Tibial artery (tissue), 4 donors: ENCODE measurements at regions not wholly inside any gene's neighbourhood (a gene's known extent, or its start where the extent isn't known, plus 50 kb on each side); places are given as distances from the start of the nearest gene placed in this dataset.

Experiments
- DNase-seq, 2 donors: peaks; one replicate each; pipeline ENCODE4 v3.0.0-alpha.2; 2019
- H3K27ac ChIP-seq, 2 donors: fragments of 200-600 bp; sonication (generic) in 1 of 2; 1 replicate in 1 of 2; 2 replicates in 1 of 2; pipeline ENCODE4 v1.5.1; 2018 to 2019; ENCODE audit warnings: mild to moderate bottlenecking in 1 of 2
- H3K27me3 ChIP-seq, 2 donors: fragments of 200-600 bp; sonication (generic) in 1 of 2; one replicate each; pipeline versions ENCODE4 v1.5.1 to v1.6.0; 2016 to 2019
- H3K36me3 ChIP-seq, 3 donors: fragments of 200-600 bp; sonication (generic) in 2 of 3; one replicate each; pipeline ENCODE4 v1.5.1; 2016 to 2019; ENCODE audit warnings: mild to moderate bottlenecking in 2 of 3
- H3K4me1 ChIP-seq, 4 donors: fragments of 200-600 bp; sonication (generic) in 2 of 4; 1 replicate in 3 of 4; 2 replicates in 1 of 4; pipeline ENCODE4 v1.5.1; 2016 to 2019
- H3K4me3 ChIP-seq, 2 donors: fragments of 200-600 bp; sonication (generic) in 1 of 2; 1 replicate in 1 of 2; 2 replicates in 1 of 2; pipeline ENCODE4 v1.5.1; 2018 to 2019; ENCODE audit warnings: mild to moderate bottlenecking in 2 of 2
- H3K9me3 ChIP-seq, 3 donors: fragments of 200-600 bp; sonication (generic) in 1 of 3; one replicate each; pipeline ENCODE4 v1.5.1; 2016 to 2019
- intact Hi-C: fragments of 100-400 bp; cut with DNase I; formaldehyde crosslinking; loops from one replicate; pipeline ENCODE4 v1.15.0; 2023; ENCODE audit warnings: low total_unique reads
- TF ChIP-seq, protein P1 (sequence below), 2 experiments: fragments of 200-600 bp in 1 of 2; fragments of 450-650 bp in 1 of 2; IDR thresholded peaks; one replicate each; pipeline ENCODE4 v1.5.1; 2017 to 2019; ENCODE audit warnings: antibody characterized with exemption in 2 of 2, mild to moderate bottlenecking in 1 of 2, moderate library complexity in 1 of 2

DNA sequence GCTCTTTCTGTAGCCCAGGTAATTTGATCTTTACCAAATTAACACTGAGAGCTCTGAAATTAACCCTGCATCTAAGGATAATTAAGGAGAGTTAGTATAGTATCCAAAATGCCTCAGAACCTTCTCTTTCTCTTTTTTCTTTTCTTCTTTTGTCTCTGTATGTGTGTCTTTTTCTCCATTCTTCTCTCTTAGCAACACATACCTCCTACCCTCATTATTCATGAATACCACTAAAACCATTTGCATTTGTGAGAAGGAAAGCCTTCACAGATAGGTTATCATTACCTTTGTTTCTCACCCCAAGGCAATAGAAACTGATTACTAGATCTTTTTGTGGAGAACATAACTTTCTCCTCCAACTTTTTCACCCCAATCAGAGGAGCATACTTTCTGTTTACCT, 376.5 kb upstream of the NXPH2 start:
- no peak for DNase-seq
- TF ChIP-seq, protein P1, sequence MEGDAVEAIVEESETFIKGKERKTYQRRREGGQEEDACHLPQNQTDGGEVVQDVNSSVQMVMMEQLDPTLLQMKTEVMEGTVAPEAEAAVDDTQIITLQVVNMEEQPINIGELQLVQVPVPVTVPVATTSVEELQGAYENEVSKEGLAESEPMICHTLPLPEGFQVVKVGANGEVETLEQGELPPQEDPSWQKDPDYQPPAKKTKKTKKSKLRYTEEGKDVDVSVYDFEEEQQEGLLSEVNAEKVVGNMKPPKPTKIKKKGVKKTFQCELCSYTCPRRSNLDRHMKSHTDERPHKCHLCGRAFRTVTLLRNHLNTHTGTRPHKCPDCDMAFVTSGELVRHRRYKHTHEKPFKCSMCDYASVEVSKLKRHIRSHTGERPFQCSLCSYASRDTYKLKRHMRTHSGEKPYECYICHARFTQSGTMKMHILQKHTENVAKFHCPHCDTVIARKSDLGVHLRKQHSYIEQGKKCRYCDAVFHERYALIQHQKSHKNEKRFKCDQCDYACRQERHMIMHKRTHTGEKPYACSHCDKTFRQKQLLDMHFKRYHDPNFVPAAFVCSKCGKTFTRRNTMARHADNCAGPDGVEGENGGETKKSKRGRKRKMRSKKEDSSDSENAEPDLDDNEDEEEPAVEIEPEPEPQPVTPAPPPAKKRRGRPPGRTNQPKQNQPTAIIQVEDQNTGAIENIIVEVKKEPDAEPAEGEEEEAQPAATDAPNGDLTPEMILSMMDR (IDR thresholded peaks at IDR 0.05) = no peak
- intact Hi-C loops = no loop called here
- H3K36me3 ChIP-seq = no peaks in the 10 kb centered on the region
- no peak overlapping the region for H3K4me3 ChIP-seq
- H3K9me3 ChIP-seq = no peaks in the 10 kb centered on the region
- H3K27ac ChIP-seq = no peak overlapping the region
- H3K27me3 ChIP-seq = no peaks in the 10 kb centered on the region
- H3K4me1 ChIP-seq = no peaks in the 10 kb centered on the region

DNA sequence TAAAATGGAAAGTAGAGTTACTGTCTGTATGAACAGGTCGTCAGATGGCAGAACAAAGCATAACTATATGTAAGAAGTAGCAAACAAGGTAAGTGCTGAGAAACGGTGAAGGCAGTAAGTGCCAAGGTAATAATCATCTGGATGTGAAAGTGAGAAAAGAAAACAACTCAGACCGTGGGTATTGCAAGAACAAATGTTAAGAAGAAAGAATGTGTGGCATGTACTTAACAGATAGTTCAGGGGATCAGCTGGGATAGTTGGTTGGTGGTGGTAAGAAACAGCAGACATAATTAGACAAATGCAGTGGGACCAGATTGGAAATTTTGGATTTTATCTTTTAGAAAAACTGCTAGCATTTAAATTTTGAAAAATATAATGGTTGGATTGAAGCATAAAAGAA, 375.8 kb upstream of the NXPH2 start:
- H3K36me3 ChIP-seq = no peaks in the 10 kb centered on the region
- no peak overlapping the region for H3K27ac ChIP-seq
- intact Hi-C loops = no loop called here
- no peaks in the 10 kb centered on the region for H3K27me3 ChIP-seq
- TF ChIP-seq, protein P1 (IDR thresholded peaks at IDR 0.05) = no peak
- H3K4me1 ChIP-seq = no peaks in the 10 kb centered on the region
- no peaks in the 10 kb centered on the region for H3K9me3 ChIP-seq
- no peak for DNase-seq
- no peak overlapping the region for H3K4me3 ChIP-seq

DNA sequence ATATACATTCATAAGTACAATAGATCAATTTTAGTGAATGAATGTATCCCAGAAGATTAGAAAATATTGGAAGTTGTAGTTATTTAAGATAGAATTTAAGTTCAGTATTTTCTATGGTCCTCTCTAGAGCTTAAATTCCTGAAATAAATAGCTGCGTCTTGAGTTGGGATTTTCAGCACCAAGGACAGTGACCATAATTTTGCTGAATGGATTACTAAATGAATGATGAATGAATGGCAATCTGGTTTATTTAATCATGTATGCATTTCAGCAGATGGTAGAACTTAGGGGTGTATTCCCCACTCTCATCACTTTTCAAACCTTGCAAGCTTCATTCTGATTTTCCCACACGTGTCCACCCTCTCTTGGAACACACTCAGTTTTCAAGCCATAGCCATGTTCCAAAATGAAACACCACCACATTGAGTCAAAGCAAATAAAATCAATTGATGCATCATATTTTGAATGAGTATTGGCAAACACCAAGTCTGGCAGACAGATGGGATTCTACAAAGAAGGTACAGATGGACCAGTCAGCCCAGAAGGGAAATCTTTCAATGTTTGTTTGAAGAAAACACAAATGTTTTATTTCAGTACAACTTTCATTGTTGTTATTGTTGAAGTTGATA, 362.2 kb upstream of the NXPH2 start:
- Histone ChIP-seq H3K27me3 (no peaks in the 10 kb centered on the region), H3K4me1 (no peaks in the 10 kb centered on the region), H3K4me3 (no peak overlapping the region), H3K9me3 (no peaks in the 10 kb centered on the region), H3K36me3 (no peaks in the 10 kb centered on the region), H3K27ac (no peak overlapping the region)
- intact Hi-C loops = no loop called here
- no peak for DNase-seq
- TF ChIP-seq, protein P1 (IDR thresholded peaks at IDR 0.05) = no peak

DNA sequence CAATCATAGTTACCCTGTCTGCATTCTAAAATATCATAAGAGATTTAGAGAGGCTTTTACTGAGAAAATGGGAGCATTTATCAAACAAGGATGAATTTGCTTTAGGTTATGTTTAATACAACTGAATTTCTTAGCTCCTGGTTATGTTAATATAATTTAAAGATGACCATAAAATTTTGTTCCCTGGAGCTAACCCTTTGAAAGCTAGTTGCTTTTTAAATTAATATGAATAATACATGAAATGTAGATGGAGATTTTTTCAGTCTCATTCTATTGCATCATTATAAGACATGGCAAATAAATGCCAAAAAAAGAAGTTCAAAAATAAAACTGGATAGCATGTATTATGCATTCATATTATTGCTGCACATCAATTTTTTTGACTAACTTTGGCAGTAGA, 344.1 kb upstream of the NXPH2 start:
- H3K36me3 ChIP-seq = no peaks in the 10 kb centered on the region
- no peak overlapping the region for H3K4me3 ChIP-seq
- H3K4me1 ChIP-seq = no peaks in the 10 kb centered on the region
- H3K27ac ChIP-seq = no peak overlapping the region
- TF ChIP-seq, protein P1 (IDR thresholded peaks at IDR 0.05) = no peak
- no peaks in the 10 kb centered on the region for H3K27me3 ChIP-seq
- intact Hi-C loops = no loop called here
- no peak for DNase-seq
- H3K9me3 ChIP-seq = no peaks in the 10 kb centered on the region

DNA sequence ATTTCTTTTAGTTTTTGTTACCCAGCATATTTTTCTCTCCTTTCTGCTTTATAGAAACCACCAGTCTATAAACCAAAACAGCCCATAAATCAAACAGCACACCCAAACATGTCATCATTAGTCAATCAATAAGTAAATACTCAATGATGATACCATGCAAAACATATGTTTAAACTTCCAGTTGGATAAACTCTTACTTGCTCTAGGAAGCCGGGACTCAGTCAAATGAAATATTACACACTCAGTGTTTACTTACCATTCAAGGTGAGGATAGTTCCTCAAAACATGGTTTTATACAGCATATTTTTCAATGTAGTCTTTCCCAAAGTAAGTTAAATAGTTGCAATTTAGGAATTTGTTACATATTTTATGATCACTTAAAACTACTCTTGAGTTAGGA, 343.6 kb upstream of the NXPH2 start:
- no peak for DNase-seq
- H3K27me3 ChIP-seq = no peaks in the 10 kb centered on the region
- no peaks in the 10 kb centered on the region for H3K4me1 ChIP-seq
- no peaks in the 10 kb centered on the region for H3K9me3 ChIP-seq
- H3K4me3 ChIP-seq = no peak overlapping the region
- H3K36me3 ChIP-seq = no peaks in the 10 kb centered on the region
- H3K27ac ChIP-seq = no peak overlapping the region
- intact Hi-C loops = no loop called here
- TF ChIP-seq, protein P1 (IDR thresholded peaks at IDR 0.05) = no peak

DNA sequence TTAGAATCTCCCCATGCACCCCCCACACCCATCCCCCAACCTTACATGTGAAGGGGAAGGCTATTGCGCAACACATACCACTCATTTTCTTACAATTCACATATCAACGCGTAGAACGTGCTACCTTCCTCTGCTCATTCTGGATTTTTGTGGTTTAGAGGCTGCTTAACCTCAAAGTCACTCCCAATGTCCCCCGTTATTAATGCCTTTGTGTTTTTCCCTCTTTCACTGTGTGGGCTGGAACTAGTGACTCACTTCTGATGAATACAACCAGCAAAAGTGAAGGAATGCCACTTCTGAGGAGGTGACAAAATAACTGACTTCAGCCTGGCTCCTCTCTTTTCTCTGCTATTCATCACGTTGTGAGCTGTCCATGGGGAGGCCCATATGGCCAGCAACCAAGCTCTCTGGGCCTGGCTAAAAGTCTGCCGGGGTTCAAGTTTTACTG, 342.5 kb upstream of the NXPH2 start:
- Histone ChIP-seq H3K27me3 (no peaks in the 10 kb centered on the region), H3K36me3 (no peaks in the 10 kb centered on the region), H3K27ac (no peak overlapping the region), H3K4me1 (no peaks in the 10 kb centered on the region), H3K9me3 (no peaks in the 10 kb centered on the region), H3K4me3 (no peak overlapping the region)
- DNase-seq = no peak
- intact Hi-C loops = no loop called here
- TF ChIP-seq, protein P1 (IDR thresholded peaks at IDR 0.05) = no peak
